NT2/D1 (cell line): ENCODE measurements at regions not wholly inside any gene's neighbourhood (a gene's known extent, or its start where the extent isn't known, plus 50 kb on each side); places are given as distances from the start of the nearest gene placed in this dataset.

ENCODE experiments used
- DNase-seq: peaks from one replicate; pipeline ENCODE4 v3.0.0-alpha.2; 2011; ENCODE audit warnings: low read depth, low spot score
- H3K27me3 ChIP-seq: 2 replicates; pipeline ENCODE4 v1.6.0; 2011; ENCODE audit warnings: mild to moderate bottlenecking; ENCODE audit not compliant: insufficient read length, insufficient read depth
- H3K36me3 ChIP-seq: 2 replicates; pipeline ENCODE4 v1.6.1; 2011; ENCODE audit warnings: mild to moderate bottlenecking, low read length, mixed read lengths; ENCODE audit not compliant: insufficient read depth, insufficient read length
- H3K4me1 ChIP-seq: 2 replicates; pipeline ENCODE4 v1.5.1; 2011; ENCODE audit not compliant: insufficient read depth, insufficient read length
- H3K4me3 ChIP-seq: 2 replicates; pipeline ENCODE4 v1.5.1; 2011; ENCODE audit warnings: low read depth; ENCODE audit not compliant: insufficient read length
- H3K9ac ChIP-seq: 2 replicates; pipeline ENCODE4 v1.6.0; 2011; ENCODE audit warnings: low read depth; ENCODE audit not compliant: insufficient read length
- H3K9me3 ChIP-seq: 2 replicates; pipeline ENCODE4 v1.5.1; 2011; ENCODE audit warnings: mild to moderate bottlenecking, low read length; ENCODE audit not compliant: insufficient read depth
- SUZ12 ChIP-seq: IDR thresholded peaks from 2 replicates; pipeline ENCODE4 v1.6.1; 2011; ENCODE audit not compliant: insufficient read length, insufficient read depth; ENCODE audit errors: extremely low read depth
- YY1 ChIP-seq: IDR thresholded peaks from 2 replicates; pipeline ENCODE4 v1.6.1; 2011; ENCODE audit not compliant: insufficient read length, insufficient read depth
- ZNF274 ChIP-seq: IDR thresholded peaks from 2 replicates; pipeline ENCODE4 v1.6.1; 2011; ENCODE audit warnings: mild to moderate bottlenecking, low read depth, low read length

- Histone ChIP-seq H3K4me1 (no peaks in the 10 kb centered on the region), H3K36me3 (no peaks in the 10 kb centered on the region), H3K4me3 (no peak overlapping the region), H3K9ac (no peak overlapping the region), H3K27me3 (no peaks in the 10 kb centered on the region), H3K9me3 (no peaks in the 10 kb centered on the region; the same call in 1 of the 2 replicates)
- TF ChIP-seq YY1, result no peak
- no peak for DNase-seq
Measured at GRCh38 chr15:26214290-26214689, 351.2 kb upstream of the ATP10A start.

- H3K9ac ChIP-seq, result no peak overlapping the region
- H3K9me3 ChIP-seq, result no peaks in the 10 kb centered on the region
- no peaks in the 10 kb centered on the region for H3K4me1 ChIP-seq
- H3K4me3 ChIP-seq, result no peak overlapping the region
- H3K36me3 ChIP-seq, result no peaks in the 10 kb centered on the region
- DNase-seq, result no peak
- no peaks in the 10 kb centered on the region for H3K27me3 ChIP-seq
- TF ChIP-seq YY1, result no peak
- no peak for TF ChIP-seq SUZ12
Measured at GRCh38 chr15:26213427-26213826, 350.3 kb upstream of the ATP10A start.

- H3K9me3 ChIP-seq, result no peaks in the 10 kb centered on the region
- no peak for DNase-seq
Measured at GRCh38 chr15:26212109-26212508, 349.0 kb upstream of the ATP10A start.

GRCh38 chr15:26210980-26211379 is 347.9 kb upstream of the ATP10A start:
- Histone ChIP-seq H3K36me3 (no peaks in the 10 kb centered on the region), H3K4me1 (no peaks in the 10 kb centered on the region), H3K9ac (no peak overlapping the region), H3K4me3 (no peak overlapping the region), H3K9me3 (no peaks in the 10 kb centered on the region), H3K27me3 (no peaks in the 10 kb centered on the region)
- TF ChIP-seq ZNF274, result no peak
- TF ChIP-seq YY1, result no peak
- TF ChIP-seq SUZ12, result no peak
- DNase-seq, result no peak

More at GRCh38 chr15:26212109-26212508, 349.0 kb upstream of the ATP10A start:
- no peak for TF ChIP-seq SUZ12
- Histone ChIP-seq H3K27me3 (no peaks in the 10 kb centered on the region), H3K4me1 (no peaks in the 10 kb centered on the region), H3K4me3 (no peak overlapping the region), H3K36me3 (no peaks in the 10 kb centered on the region), H3K9ac (no peak overlapping the region)

GRCh38 chr15:26201177-26201858 is 338.2 kb upstream of the ATP10A start:
- Histone ChIP-seq H3K9ac (no peak overlapping the region), H3K4me1 (no peaks in the 10 kb centered on the region), H3K36me3 (no peaks in the 10 kb centered on the region), H3K9me3 (no peaks in the 10 kb centered on the region), H3K27me3 (no peaks in the 10 kb centered on the region), H3K4me3 (no peak overlapping the region)
- no peak for DNase-seq
- TF ChIP-seq SUZ12, result no peak

GRCh38 chr15:26200427-26200826 is 337.3 kb upstream of the ATP10A start:
- H3K36me3 ChIP-seq, result no peaks in the 10 kb centered on the region
- H3K4me3 ChIP-seq, result no peak overlapping the region
- H3K9ac ChIP-seq, result no peak overlapping the region
- no peak for TF ChIP-seq ZNF274
- TF ChIP-seq SUZ12, result no peak
- no peak for TF ChIP-seq YY1
- no peaks in the 10 kb centered on the region for H3K9me3 ChIP-seq
- no peak for DNase-seq
- H3K4me1 ChIP-seq, result no peaks in the 10 kb centered on the region
- no peaks in the 10 kb centered on the region for H3K27me3 ChIP-seq

GRCh38 chr15:26197719-26198118 is 334.6 kb upstream of the ATP10A start:
- H3K4me1 ChIP-seq, result no peaks in the 10 kb centered on the region
- H3K4me3 ChIP-seq, result no peak overlapping the region
- no peaks in the 10 kb centered on the region for H3K9me3 ChIP-seq
- H3K36me3 ChIP-seq, result no peaks in the 10 kb centered on the region
- no peak overlapping the region for H3K9ac ChIP-seq
- no peaks in the 10 kb centered on the region for H3K27me3 ChIP-seq
- TF ChIP-seq ZNF274 (no peak), YY1 (no peak), SUZ12 (no peak)
- no peak for DNase-seq

- no peak for TF ChIP-seq SUZ12
- Histone ChIP-seq H3K27me3 (no peaks in the 10 kb centered on the region), H3K9me3 (no peaks in the 10 kb centered on the region), H3K9ac (no peak overlapping the region), H3K4me3 (no peak overlapping the region), H3K4me1 (no peaks in the 10 kb centered on the region), H3K36me3 (no peaks in the 10 kb centered on the region)
- no peak for DNase-seq
Measured at GRCh38 chr15:26197060-26197459, 333.9 kb upstream of the ATP10A start.
